OCI-LY1 (cell line): ENCODE measurements at regions not wholly inside any gene's neighbourhood (a gene's known extent, or its start where the extent isn't known, plus 50 kb on each side); places are given as distances from the start of the nearest gene placed in this dataset.

Experiments used
- H2AFZ ChIP-seq: fragments of 200-600 bp; sonication (generic), shearing (Covaris generic); 2 replicates; pipeline ENCODE4 v1.6.0; 2014; ENCODE audit warnings: antibody characterized with exemption, mild to moderate bottlenecking, low read length
- H3F3A ChIP-seq: fragments of 200-600 bp; sonication (generic), shearing (Covaris generic); 2 replicates; pipeline ENCODE4 v1.6.0; 2014; ENCODE audit warnings: mild to moderate bottlenecking, antibody characterized with exemption, low read length, moderate library complexity; ENCODE audit not compliant: insufficient read depth
- H3K27ac ChIP-seq: fragments of 200-600 bp; sonication (generic); 2 replicates; pipeline ENCODE4 v1.5.1; 2014; ENCODE audit warnings: low read length, mixed run types, mild to moderate bottlenecking, low read depth; ENCODE audit not compliant: poor library complexity, severe bottlenecking
- H3K27me3 ChIP-seq: fragments of 200-600 bp; sonication (generic); 2 replicates; pipeline ENCODE4 v1.6.0; 2014; ENCODE audit warnings: antibody characterized with exemption, mild to moderate bottlenecking, low read length, moderate library complexity; ENCODE audit not compliant: insufficient read depth
- H3K36me3 ChIP-seq: fragments of 200-600 bp; sonication (generic); 2 replicates; pipeline ENCODE4 v1.6.1; 2014; ENCODE audit warnings: mild to moderate bottlenecking, antibody characterized with exemption, low read length, moderate library complexity, mixed read lengths; ENCODE audit not compliant: insufficient read depth
- H3K4me1 ChIP-seq: fragments of 200-600 bp; sonication (generic); 2 replicates; pipeline ENCODE4 v1.5.1; 2014; ENCODE audit warnings: mild to moderate bottlenecking, low read length, moderate library complexity; ENCODE audit not compliant: insufficient read depth, severe bottlenecking
- H3K4me2 ChIP-seq: fragments of 200-600 bp; sonication (generic), shearing (Covaris generic); 2 replicates; pipeline ENCODE4 v1.6.1; 2014; ENCODE audit warnings: low read length
- H3K4me3 ChIP-seq: fragments of 200-600 bp; sonication (generic); 2 replicates; pipeline ENCODE4 v1.5.1; 2014; ENCODE audit warnings: low read length, low read depth, mild to moderate bottlenecking, mixed read lengths; ENCODE audit not compliant: poor library complexity, severe bottlenecking
- H3K79me2 ChIP-seq: fragments of 200-600 bp; shearing (Covaris generic); 2 replicates; pipeline ENCODE4 v1.6.1; 2016; ENCODE audit warnings: mixed run types, low read length, mixed read lengths; ENCODE audit not compliant: insufficient read depth
- H3K9ac ChIP-seq: fragments of 200-600 bp; sonication (generic), shearing (Covaris generic); 2 replicates; pipeline ENCODE4 v1.6.1; 2014; ENCODE audit warnings: mild to moderate bottlenecking, low read length, mixed read lengths
- H3K9me2 ChIP-seq: fragments of 200-600 bp; sonication (generic), shearing (Covaris generic); 2 replicates; pipeline ENCODE4 v1.6.1; 2014; ENCODE audit warnings: low read depth, mild to moderate bottlenecking, low read length, mixed read lengths
- H3K9me3 ChIP-seq: fragments of 200-600 bp; shearing (Covaris generic); 2 replicates; pipeline ENCODE4 v1.6.1; 2014; ENCODE audit warnings: low read length, mixed read lengths
- H4K20me1 ChIP-seq: fragments of 200-600 bp; sonication (generic), shearing (Covaris generic); 2 replicates; pipeline ENCODE4 v1.6.0; 2016; ENCODE audit warnings: mild to moderate bottlenecking, low read length; ENCODE audit not compliant: insufficient read depth
- EZH2 ChIP-seq: fragments of 200-600 bp; sonication (generic), shearing (Covaris generic); IDR thresholded peaks from 2 replicates; pipeline ENCODE4 v1.8.0; 2017; ENCODE audit warnings: borderline replicate concordance, mixed run types, mild to moderate bottlenecking, antibody characterized with exemption, low read length, moderate library complexity, mixed read lengths
- TF ChIP-seq, protein P1 (sequence below): fragments of 200-600 bp; sonication (generic), shearing (Covaris generic); IDR thresholded peaks from 2 replicates; pipeline ENCODE4 v1.5.1; 2017; ENCODE audit warnings: mild to moderate bottlenecking, antibody characterized with exemption, low read length, moderate library complexity, mixed read lengths

DNA sequence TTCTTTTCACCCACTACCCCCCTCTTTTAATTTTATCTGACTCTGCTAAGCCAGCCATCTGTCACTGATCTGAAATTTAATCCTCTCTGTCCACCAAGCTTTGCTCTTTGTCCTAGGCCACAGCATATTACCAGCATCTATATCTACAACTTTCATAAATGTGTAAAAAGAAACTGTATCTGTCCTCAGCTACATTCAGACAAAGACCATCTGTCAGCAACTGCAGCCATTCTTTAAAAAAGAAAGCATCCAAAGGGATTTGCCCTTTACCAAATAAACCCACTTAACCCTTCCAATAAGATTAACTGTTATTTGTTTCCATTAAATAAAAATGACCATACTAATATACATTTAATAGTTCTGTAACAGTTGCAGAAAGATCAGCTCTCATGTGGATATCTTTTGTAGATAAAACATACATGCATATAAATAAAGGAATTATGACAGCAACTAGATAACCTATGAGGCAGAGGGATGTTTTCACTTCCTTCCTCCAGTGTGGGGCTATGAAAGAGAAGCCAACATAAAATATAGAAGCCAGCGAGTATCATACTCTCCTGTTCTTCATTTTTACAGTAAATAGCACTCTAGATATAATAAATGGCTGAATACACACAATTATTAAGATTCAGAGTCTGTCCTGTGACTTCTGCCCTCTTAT lies 602.5 kb upstream of the SALL1 start:
- H3K4me3 ChIP-seq, result no peak overlapping the region
- H3F3A ChIP-seq, result no peaks in the 10 kb centered on the region
- no peaks in the 10 kb centered on the region for H3K79me2 ChIP-seq
- no peaks in the 10 kb centered on the region for H3K36me3 ChIP-seq
- no peaks in the 10 kb centered on the region for H3K9me2 ChIP-seq
- no peaks in the 10 kb centered on the region for H3K9me3 ChIP-seq
- no peaks in the 10 kb centered on the region for H4K20me1 ChIP-seq
- H3K27me3 ChIP-seq, result no peaks in the 10 kb centered on the region; the same call in 1 of the 2 replicates
- H3K4me2 ChIP-seq, result no peak overlapping the region
- H3K9ac ChIP-seq, result no peak overlapping the region
- H3K27ac ChIP-seq, result no peak overlapping the region
- H2AFZ ChIP-seq, result no peak overlapping the region
- no peaks in the 10 kb centered on the region for H3K4me1 ChIP-seq
- TF ChIP-seq EZH2, result no peak
- TF ChIP-seq, protein P1, sequence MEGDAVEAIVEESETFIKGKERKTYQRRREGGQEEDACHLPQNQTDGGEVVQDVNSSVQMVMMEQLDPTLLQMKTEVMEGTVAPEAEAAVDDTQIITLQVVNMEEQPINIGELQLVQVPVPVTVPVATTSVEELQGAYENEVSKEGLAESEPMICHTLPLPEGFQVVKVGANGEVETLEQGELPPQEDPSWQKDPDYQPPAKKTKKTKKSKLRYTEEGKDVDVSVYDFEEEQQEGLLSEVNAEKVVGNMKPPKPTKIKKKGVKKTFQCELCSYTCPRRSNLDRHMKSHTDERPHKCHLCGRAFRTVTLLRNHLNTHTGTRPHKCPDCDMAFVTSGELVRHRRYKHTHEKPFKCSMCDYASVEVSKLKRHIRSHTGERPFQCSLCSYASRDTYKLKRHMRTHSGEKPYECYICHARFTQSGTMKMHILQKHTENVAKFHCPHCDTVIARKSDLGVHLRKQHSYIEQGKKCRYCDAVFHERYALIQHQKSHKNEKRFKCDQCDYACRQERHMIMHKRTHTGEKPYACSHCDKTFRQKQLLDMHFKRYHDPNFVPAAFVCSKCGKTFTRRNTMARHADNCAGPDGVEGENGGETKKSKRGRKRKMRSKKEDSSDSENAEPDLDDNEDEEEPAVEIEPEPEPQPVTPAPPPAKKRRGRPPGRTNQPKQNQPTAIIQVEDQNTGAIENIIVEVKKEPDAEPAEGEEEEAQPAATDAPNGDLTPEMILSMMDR, result no peak

DNA sequence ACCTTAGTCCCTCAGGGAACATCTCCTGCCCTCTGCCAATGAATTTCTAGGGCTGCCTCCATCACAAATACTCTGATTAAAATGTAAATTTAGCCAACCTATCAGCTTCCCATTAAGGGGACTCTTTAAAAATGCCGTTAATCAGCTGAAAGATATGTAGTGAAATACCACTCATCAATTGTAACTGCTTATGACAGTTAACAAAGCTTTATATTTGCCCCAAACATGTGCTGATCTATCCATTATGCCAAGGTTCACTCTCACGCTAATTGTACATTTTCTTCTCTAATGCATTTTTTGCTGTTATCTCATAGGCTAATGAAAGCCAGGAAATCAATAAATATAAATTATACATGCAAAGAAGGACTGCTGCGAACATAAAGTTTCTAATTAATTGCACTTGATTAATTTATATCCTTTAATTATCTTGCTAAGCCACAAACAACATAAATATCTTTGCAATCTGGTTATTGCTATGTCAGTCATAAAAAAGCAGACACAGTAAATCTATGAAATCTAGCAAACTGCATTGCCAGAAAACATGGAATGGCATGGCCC lies 601.4 kb upstream of the SALL1 start:
- no peaks in the 10 kb centered on the region for H3K79me2 ChIP-seq
- no peaks in the 10 kb centered on the region for H3K36me3 ChIP-seq
- no peak overlapping the region for H3K9ac ChIP-seq
- H3K4me3 ChIP-seq, result no peak overlapping the region
- H3K9me3 ChIP-seq, result no peaks in the 10 kb centered on the region
- H2AFZ ChIP-seq, result no peak overlapping the region
- H3K4me2 ChIP-seq, result no peak overlapping the region
- no peaks in the 10 kb centered on the region for H4K20me1 ChIP-seq
- H3K27me3 ChIP-seq, result no peaks in the 10 kb centered on the region; the same call in 1 of the 2 replicates
- H3F3A ChIP-seq, result no peaks in the 10 kb centered on the region
- H3K4me1 ChIP-seq, result no peaks in the 10 kb centered on the region
- no peak overlapping the region for H3K27ac ChIP-seq
- TF ChIP-seq, protein P1, result no peak
- no peak for TF ChIP-seq EZH2
- H3K9me2 ChIP-seq, result no peaks in the 10 kb centered on the region

DNA sequence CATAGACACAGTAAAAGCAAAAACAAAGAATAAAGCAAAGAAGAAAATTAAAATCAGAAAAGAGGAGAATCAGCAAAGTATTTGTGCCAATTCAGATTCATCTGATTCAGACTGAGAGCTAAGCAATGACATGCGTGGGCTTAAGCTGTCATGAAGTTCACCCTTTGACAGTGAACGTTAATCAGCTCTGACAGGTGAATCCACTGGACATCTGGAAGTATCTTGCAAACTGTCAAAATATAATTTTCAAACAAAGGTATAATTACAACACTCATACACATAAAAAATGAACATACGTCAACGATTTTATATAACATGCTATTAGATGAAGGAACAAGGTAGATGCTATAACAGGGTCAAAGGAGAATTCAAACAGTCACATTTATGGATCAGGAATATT lies 596.3 kb upstream of the SALL1 start:
- Histone ChIP-seq H3K4me3 (no peak overlapping the region), H3K27me3 (no peaks in the 10 kb centered on the region), H3K36me3 (no peaks in the 10 kb centered on the region), H3K27ac (no peak overlapping the region), H4K20me1 (no peaks in the 10 kb centered on the region), H3K9me3 (no peaks in the 10 kb centered on the region), H3K9ac (no peak overlapping the region), H3K9me2 (no peaks in the 10 kb centered on the region), H3F3A (no peaks in the 10 kb centered on the region), H3K4me1 (no peaks in the 10 kb centered on the region), H3K4me2 (no peak overlapping the region), H3K79me2 (no peaks in the 10 kb centered on the region), H2AFZ (no peak overlapping the region)
- TF ChIP-seq, protein P1, result no peak
- no peak for TF ChIP-seq EZH2
